Keratinocyte (primary cell): ENCODE measurements at regions not wholly inside any gene's neighbourhood (a gene's known extent, or its start where the extent isn't known, plus 50 kb on each side); places are given as distances from the start of the nearest gene placed in this dataset.
"Not testable (repeated sequence)": the region's sequence is repeated elsewhere in the genome, so short reads cannot be mapped to it uniquely, and the experiment has no call there.

Experiments used
- DNase-seq: peaks from one replicate; pipeline ENCODE4 v3.0.0-alpha.2; 2011; ENCODE audit warnings: low read depth, missing footprints, low spot score
- FAIRE-seq: peaks from 2 replicates; lab custom pipeline; 2011; peaks lifted over from hg19 to GRCh38; lab: Jason Lieb, UNC
- H2AFZ ChIP-seq: 2 replicates; pipeline ENCODE4 v1.6.0; 2012; ENCODE audit warnings: low read length, control low read depth, inconsistent platforms; ENCODE audit not compliant: control insufficient read depth
- H3K27ac ChIP-seq: 2 replicates; pipeline ENCODE4 v1.5.1; 2011; ENCODE audit warnings: low read length; ENCODE audit not compliant: control insufficient read depth, insufficient read depth
- H3K27me3 ChIP-seq: 3 replicates; pipeline ENCODE4 v1.6.0; 2011; ENCODE audit warnings: low read length; ENCODE audit not compliant: control insufficient read depth, insufficient read depth; ENCODE audit errors: extremely low read depth
- H3K36me3 ChIP-seq, 2 experiments: 2 replicates in 1 of 2; 3 replicates in 1 of 2; pipeline ENCODE4 v1.5.1; 2011; ENCODE audit warnings: low read length in 2 of 2, mild to moderate bottlenecking in 1 of 2; ENCODE audit not compliant: control insufficient read depth in 2 of 2, insufficient read depth in 2 of 2; ENCODE audit errors: extremely low read depth in 1 of 2
- H3K4me1 ChIP-seq: 3 replicates; pipeline ENCODE4 v1.5.1; 2011; ENCODE audit warnings: low read length; ENCODE audit not compliant: control insufficient read depth, insufficient read depth; ENCODE audit errors: extremely low read depth
- H3K4me2 ChIP-seq: 3 replicates; pipeline ENCODE4 v1.6.0; 2011; ENCODE audit warnings: low read depth, low read length; ENCODE audit not compliant: control insufficient read depth, insufficient read depth; ENCODE audit errors: extremely low read depth
- H3K4me3 ChIP-seq, 3 experiments: fragments of 200-600 bp in 1 of 3; sonication (generic) in 1 of 3; 2 replicates in 2 of 3; 3 replicates in 1 of 3; pipeline ENCODE4 v1.5.1; 2011 to 2016; ENCODE audit warnings: low read length in 3 of 3, mild to moderate bottlenecking in 3 of 3, control low read depth in 2 of 3, inconsistent platforms in 1 of 3, low read depth in 1 of 3, mixed read lengths in 1 of 3, mixed run types in 1 of 3, moderate library complexity in 1 of 3; ENCODE audit not compliant: control insufficient read depth in 2 of 3, insufficient read depth in 2 of 3; ENCODE audit errors: extremely low read depth in 1 of 3
- H3K79me2 ChIP-seq: 2 replicates; pipeline ENCODE4 v1.6.0; 2012; ENCODE audit warnings: low read length; ENCODE audit not compliant: control insufficient read depth, insufficient read depth
- H3K9ac ChIP-seq: 3 replicates; pipeline ENCODE4 v1.6.0; 2011; ENCODE audit warnings: low read length; ENCODE audit not compliant: control insufficient read depth, insufficient read depth; ENCODE audit errors: extremely low read depth
- H3K9me1 ChIP-seq: 3 replicates; pipeline ENCODE4 v1.6.0; 2011; ENCODE audit warnings: low read length; ENCODE audit not compliant: control insufficient read depth, insufficient read depth; ENCODE audit errors: extremely low read depth
- H3K9me3 ChIP-seq: 2 replicates; pipeline ENCODE4 v1.5.1; 2012; ENCODE audit warnings: low read depth, low read length; ENCODE audit not compliant: control insufficient read depth
- H4K20me1 ChIP-seq: 3 replicates; pipeline ENCODE4 v1.6.0; 2011; ENCODE audit warnings: low read length; ENCODE audit not compliant: control insufficient read depth, insufficient read depth; ENCODE audit errors: extremely low read depth
- dilution Hi-C: fragments of 300-500 bp; cut with MboI; formaldehyde crosslinking; loops from one replicate; pipeline ENCODE4 v1.7.0; 2020; ENCODE audit warnings: low sequenced_read_pairs; ENCODE audit not compliant: extremely low pct_ligation_motif_present

- DNase-seq, H3K4me2 ChIP-seq, H3K4me1 ChIP-seq, H3K27ac ChIP-seq, H3K9ac ChIP-seq, FAIRE-seq, H4K20me1 ChIP-seq, H3K9me1 ChIP-seq, H3K36me3 ChIP-seq, dilution Hi-C loops, H3K79me2 ChIP-seq, H3K4me3 ChIP-seq, H3K27me3 ChIP-seq, H2AFZ ChIP-seq, H3K9me3 ChIP-seq: not testable (repeated sequence)
Observed at GRCh38 chr15:85256009-85256997, 124.1 kb upstream of the AKAP13 start.

- H3K27me3 ChIP-seq, H3K9me1 ChIP-seq, H3K4me3 ChIP-seq, H3K4me1 ChIP-seq, H3K79me2 ChIP-seq, H3K9ac ChIP-seq, dilution Hi-C loops, H2AFZ ChIP-seq, H3K9me3 ChIP-seq, FAIRE-seq, DNase-seq, H4K20me1 ChIP-seq, H3K27ac ChIP-seq, H3K4me2 ChIP-seq, H3K36me3 ChIP-seq: not testable (repeated sequence)
Observed at GRCh38 chr15:85258062-85258445, 122.3 kb upstream of the AKAP13 start.

GRCh38 chr15:85258559-85259209 is 121.7 kb upstream of the AKAP13 start:
- not testable (repeated sequence) for H3K79me2 ChIP-seq, FAIRE-seq

GRCh38 chr15:85260526-85260925 is 119.9 kb upstream of the AKAP13 start:
- not testable (repeated sequence) for FAIRE-seq

More at GRCh38 chr15:85258559-85259209, 121.7 kb upstream of the AKAP13 start:
- DNase-seq, H3K27me3 ChIP-seq, H3K4me1 ChIP-seq, H3K27ac ChIP-seq, H3K9me1 ChIP-seq, H4K20me1 ChIP-seq, dilution Hi-C loops, H2AFZ ChIP-seq, H3K36me3 ChIP-seq, H3K9me3 ChIP-seq, H3K9ac ChIP-seq, H3K4me3 ChIP-seq, H3K4me2 ChIP-seq: not testable (repeated sequence)

More at GRCh38 chr15:85260526-85260925, 119.9 kb upstream of the AKAP13 start:
- H3K9me3 ChIP-seq, H3K4me3 ChIP-seq, H2AFZ ChIP-seq, dilution Hi-C loops, H3K9ac ChIP-seq, H3K27ac ChIP-seq, H3K36me3 ChIP-seq, H3K9me1 ChIP-seq, H3K27me3 ChIP-seq, H4K20me1 ChIP-seq, DNase-seq, H3K79me2 ChIP-seq, H3K4me2 ChIP-seq, H3K4me1 ChIP-seq: not testable (repeated sequence)
